Body of pancreas (tissue), 4 donors: ENCODE measurements at regions not wholly inside any gene's neighbourhood (a gene's known extent, or its start where the extent isn't known, plus 50 kb on each side); places are given as distances from the start of the nearest gene placed in this dataset.

Experiments
- ATAC-seq: fragments of 150-250 bp; one replicate; pipeline ENCODE4 v1.9.1; 2016
- DNase-seq, 4 donors: peaks; one replicate each; pipeline ENCODE4 v3.0.0-alpha.2; 2019
- H3K27ac ChIP-seq, 4 donors: fragments of 200-600 bp; sonication (generic); 1 replicate in 3 of 4; 2 replicates in 1 of 4; pipeline versions ENCODE4 v1.5.1 to v1.6.1; 2016 to 2019; ENCODE audit warnings: mild to moderate bottlenecking in 1 of 4, mixed read lengths in 1 of 4, moderate library complexity in 1 of 4
- H3K27me3 ChIP-seq, 2 donors: fragments of 200-600 bp; sonication (generic); one replicate each; pipeline ENCODE4 v1.6.0; 2016; ENCODE audit warnings: mild to moderate bottlenecking in 1 of 2
- H3K36me3 ChIP-seq, 2 donors: fragments of 200-600 bp; sonication (generic); replicated peaks in 1 of 2; 2 replicates each; pipeline ENCODE4 v1.5.1; 2016; ENCODE audit warnings: low read depth in 2 of 2; ENCODE audit not compliant: insufficient read depth in 1 of 2
- H3K4me1 ChIP-seq: fragments of 200-600 bp; sonication (generic); one replicate; pipeline ENCODE4 v1.6.0; 2016
- H3K4me3 ChIP-seq, 2 donors: fragments of 200-600 bp; sonication (generic); 1 replicate in 1 of 2; 2 replicates in 1 of 2; pipeline ENCODE4 v1.5.1; 2016 to 2019
- H3K9me3 ChIP-seq, 3 donors: fragments of 200-600 bp; sonication (generic); 1 replicate in 2 of 3; 2 replicates in 1 of 3; pipeline ENCODE4 v1.5.1; 2016
- POLR2A ChIP-seq, 3 donors: fragments of 450-650 bp; IDR thresholded peaks; one replicate each; pipeline ENCODE4 v1.6.1; 2016; ENCODE audit warnings: antibody characterized with exemption in 3 of 3, mild to moderate bottlenecking in 2 of 3
- WGBS, 2 donors: methylation state at CpG; one replicate each; pipeline ENCODE4 v1.1.5; 2017; 5-methylcytosine and 5-hydroxymethylcytosine counted together
- intact Hi-C: fragments of 100-400 bp; cut with DNase I; formaldehyde crosslinking; loops from one replicate; pipeline ENCODE4 v1.15.1; 2023
- TF ChIP-seq, protein P1 (sequence below), 7 experiments: fragments of 450-650 bp in 4 of 7; fragments of 200-600 bp in 3 of 7; sonication (generic) in 3 of 7; IDR thresholded peaks; one replicate each; pipeline ENCODE4 v1.5.1; 2016 to 2019; ENCODE audit warnings: antibody characterized with exemption in 7 of 7

DNA sequence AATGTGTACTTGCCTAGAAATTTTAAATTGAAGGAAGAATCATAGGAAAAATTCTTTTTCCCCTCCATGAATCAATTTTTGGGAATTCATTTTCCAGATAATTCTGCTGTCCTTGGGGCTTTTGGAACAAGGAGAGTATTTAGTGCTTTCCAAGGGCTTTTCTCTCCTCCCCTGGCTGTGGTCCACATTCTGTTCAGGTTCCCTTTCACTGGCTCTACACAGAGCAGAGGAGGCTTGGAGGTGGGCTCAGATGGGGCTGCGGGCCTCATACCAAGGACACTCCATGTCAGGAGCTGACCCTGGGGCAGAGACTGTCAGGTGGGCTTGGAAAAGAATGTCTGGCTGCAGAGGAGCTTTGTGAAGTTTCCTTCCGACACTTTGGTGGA lies 128.1 kb downstream of the GADD45G start:
- TF ChIP-seq, protein P1, sequence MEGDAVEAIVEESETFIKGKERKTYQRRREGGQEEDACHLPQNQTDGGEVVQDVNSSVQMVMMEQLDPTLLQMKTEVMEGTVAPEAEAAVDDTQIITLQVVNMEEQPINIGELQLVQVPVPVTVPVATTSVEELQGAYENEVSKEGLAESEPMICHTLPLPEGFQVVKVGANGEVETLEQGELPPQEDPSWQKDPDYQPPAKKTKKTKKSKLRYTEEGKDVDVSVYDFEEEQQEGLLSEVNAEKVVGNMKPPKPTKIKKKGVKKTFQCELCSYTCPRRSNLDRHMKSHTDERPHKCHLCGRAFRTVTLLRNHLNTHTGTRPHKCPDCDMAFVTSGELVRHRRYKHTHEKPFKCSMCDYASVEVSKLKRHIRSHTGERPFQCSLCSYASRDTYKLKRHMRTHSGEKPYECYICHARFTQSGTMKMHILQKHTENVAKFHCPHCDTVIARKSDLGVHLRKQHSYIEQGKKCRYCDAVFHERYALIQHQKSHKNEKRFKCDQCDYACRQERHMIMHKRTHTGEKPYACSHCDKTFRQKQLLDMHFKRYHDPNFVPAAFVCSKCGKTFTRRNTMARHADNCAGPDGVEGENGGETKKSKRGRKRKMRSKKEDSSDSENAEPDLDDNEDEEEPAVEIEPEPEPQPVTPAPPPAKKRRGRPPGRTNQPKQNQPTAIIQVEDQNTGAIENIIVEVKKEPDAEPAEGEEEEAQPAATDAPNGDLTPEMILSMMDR (IDR thresholded peaks at IDR 0.05) = no peak
- no peak for TF ChIP-seq POLR2A (IDR thresholded peaks at IDR 0.05)
- Histone ChIP-seq H3K27me3 (no peaks in the 10 kb centered on the region), H3K9me3 (peaks cover 0 to 3% (median 0%) of the 10 kb centered on the region in 3 donors), H3K4me1 (peaks cover 39% of the 10 kb centered on the region), H3K36me3 (no peaks in the 10 kb centered on the region), H3K4me3 (no peak overlapping the region), H3K27ac (peak overlapping the region; percentile 10 to 69 (median 57))
- WGBS, 2 donors = 75 to 93% methylated on average over 2 of the region's 2 CpGs
- ATAC-seq (no peak), DNase-seq (no peak)
- intact Hi-C loops = no loop called here

DNA sequence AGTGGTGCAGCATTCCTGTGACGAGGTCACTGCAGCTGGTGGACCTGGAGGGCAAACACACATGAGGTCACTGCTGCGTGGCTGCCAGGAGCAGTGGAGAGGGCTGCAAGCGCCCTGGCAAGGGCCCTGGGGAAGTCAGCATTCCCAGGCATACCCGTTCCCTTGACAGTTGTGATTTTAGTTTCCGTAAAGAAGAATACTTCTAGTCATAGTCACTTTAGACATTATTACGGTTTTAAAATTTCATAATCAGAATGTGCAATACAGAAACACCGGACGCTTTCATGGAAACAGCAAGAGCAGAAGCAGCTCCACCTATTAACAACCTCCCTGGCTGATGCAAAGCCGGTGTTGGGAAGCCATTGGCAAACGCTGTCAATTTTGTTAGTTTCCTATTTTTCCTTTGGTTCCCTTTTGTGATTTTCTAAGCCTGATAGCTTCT lies 129.8 kb downstream of the GADD45G start:
- peak; percentile 51 for ATAC-seq
- H3K27ac ChIP-seq = peak overlapping the region in 3 of 4 donors; percentile 10 to 35 (median 11)
- TF ChIP-seq POLR2A (IDR thresholded peaks at IDR 0.05) = no peak
- TF ChIP-seq, protein P1 (IDR thresholded peaks at IDR 0.05) = no peak
- intact Hi-C loops = no loop called here
- peaks cover 0 to 3% (median 0%) of the 10 kb centered on the region in 3 donors for H3K9me3 ChIP-seq
- 45 to 59% methylated on average over 10 of the region's 10 CpGs for WGBS, 2 donors
- no peak overlapping the region for H3K4me3 ChIP-seq
- no peaks in the 10 kb centered on the region for H3K36me3 ChIP-seq
- H3K4me1 ChIP-seq = peaks cover 39% of the 10 kb centered on the region
- peak; percentile 69 to 88 (median 78) for DNase-seq
- no peaks in the 10 kb centered on the region for H3K27me3 ChIP-seq

DNA sequence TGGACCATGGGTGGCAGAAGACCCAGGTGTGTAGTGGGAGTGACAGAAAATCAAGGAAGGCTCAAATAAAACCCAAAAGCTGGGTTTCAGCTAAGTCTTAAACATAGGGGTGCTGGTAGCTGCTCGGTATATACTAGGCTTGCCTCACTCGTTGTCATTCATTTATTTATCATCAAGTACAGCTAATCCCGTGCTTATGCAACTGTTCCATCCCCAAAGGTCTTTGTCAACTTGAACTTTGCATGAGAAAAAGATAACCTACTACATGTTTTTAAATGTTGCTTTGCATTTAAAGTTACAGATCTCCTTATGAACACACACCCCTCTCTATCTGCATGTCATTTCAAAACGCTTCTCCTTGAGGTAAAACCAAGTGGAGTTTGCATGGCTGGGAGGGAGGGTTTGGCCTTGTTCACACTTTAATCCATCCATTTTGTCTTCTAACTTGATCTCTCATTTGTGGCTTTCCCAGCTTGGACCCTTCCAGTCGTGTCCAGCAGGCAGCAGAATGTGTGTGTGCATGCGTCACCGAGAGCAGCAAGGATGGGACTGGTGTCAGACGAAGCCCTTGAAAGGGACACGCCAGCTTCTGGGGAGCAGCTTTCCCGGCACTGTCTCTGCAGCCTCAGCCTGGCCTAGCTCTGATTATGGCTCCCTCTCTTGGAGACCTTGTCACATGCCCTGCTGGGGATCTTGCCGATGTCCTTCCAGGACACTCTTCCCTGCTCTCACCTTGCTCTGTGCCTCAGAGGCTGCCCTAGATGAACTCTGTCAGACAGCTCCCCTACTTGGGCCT lies 133.5 kb downstream of the GADD45G start:
- 74 to 75% methylated on average over 11 of the region's 11 CpGs for WGBS, 2 donors
- ATAC-seq = no peak
- intact Hi-C loops = no loop called here
- TF ChIP-seq, protein P1 (IDR thresholded peaks at IDR 0.05) = no peak
- TF ChIP-seq POLR2A (IDR thresholded peaks at IDR 0.05) = no peak
- Histone ChIP-seq H3K27me3 (no peaks in the 10 kb centered on the region), H3K27ac (no peak overlapping the region), H3K4me1 (peaks cover 8% of the 10 kb centered on the region), H3K36me3 (no peaks in the 10 kb centered on the region), H3K9me3 (no peaks in the 10 kb centered on the region), H3K4me3 (no peak overlapping the region)
- DNase-seq = no peak

DNA sequence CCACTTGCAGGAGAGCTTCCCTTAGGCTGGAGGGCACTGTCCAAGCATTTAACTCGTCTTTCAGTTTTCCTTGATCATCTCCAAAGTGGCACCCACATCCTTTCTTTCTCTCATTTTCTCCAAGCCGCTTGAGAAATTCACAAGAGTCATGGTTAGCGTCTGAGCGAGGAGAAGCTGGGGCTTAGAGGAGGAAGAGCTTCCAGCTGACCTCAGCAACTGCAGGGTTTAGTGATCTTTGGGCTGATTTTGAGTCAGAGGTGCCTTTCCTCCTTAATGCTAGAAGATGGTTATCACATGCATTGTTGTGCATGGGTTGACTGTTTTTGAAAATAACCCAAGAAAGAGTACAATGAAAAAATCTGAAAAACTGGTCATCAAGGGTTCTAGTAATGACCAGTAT lies 134.7 kb downstream of the GADD45G start:
- no peak for DNase-seq
- Histone ChIP-seq H3K9me3 (no peaks in the 10 kb centered on the region), H3K27ac (no peak overlapping the region), H3K27me3 (no peaks in the 10 kb centered on the region), H3K4me3 (no peak overlapping the region), H3K4me1 (peaks cover 6% of the 10 kb centered on the region), H3K36me3 (no peaks in the 10 kb centered on the region)
- no peak for ATAC-seq
- TF ChIP-seq, protein P1 (IDR thresholded peaks at IDR 0.05) = no peak
- no peak for TF ChIP-seq POLR2A (IDR thresholded peaks at IDR 0.05)
- WGBS, 2 donors = 87 to 91% methylated on average over 4 of the region's 4 CpGs
- intact Hi-C loops = no loop called here

DNA sequence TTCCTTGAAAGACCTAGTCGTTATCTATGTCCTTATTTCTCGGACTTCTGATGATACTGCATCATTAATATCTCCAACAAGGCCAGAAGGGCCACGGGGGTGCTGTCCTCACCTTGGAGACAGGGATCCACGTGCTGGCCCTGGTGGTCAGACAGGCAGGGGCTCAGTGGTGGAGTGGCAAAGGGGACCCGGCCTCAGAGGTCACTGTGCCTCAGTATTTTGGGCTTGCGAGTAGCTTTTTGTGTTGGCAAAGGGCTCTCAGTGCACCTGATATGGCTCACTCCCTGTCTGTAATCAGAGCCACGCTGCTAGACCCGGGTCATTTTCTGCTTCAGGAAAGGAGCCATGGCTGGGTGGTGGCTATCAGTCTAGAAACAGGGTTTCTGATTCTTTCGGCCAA lies 135.1 kb downstream of the GADD45G start:
- Histone ChIP-seq H3K27me3 (no peaks in the 10 kb centered on the region), H3K4me3 (no peak overlapping the region), H3K27ac (no peak overlapping the region), H3K36me3 (no peaks in the 10 kb centered on the region), H3K4me1 (peaks cover 2% of the 10 kb centered on the region), H3K9me3 (no peaks in the 10 kb centered on the region)
- TF ChIP-seq, protein P1 (IDR thresholded peaks at IDR 0.05) = no peak
- no peak for DNase-seq
- intact Hi-C loops = no loop called here
- 75 to 82% methylated on average over 9 of the region's 9 CpGs for WGBS, 2 donors
- ATAC-seq = no peak
